Activated CD8-positive, alpha-beta memory T cell treated with anti-CD3 and anti-CD28 coated beads, Interleukin-2, amount 10 ng/mL, durations not matched to agents 7 days and 5 days (primary cell): ENCODE measurements at regions not wholly inside any gene's neighbourhood (a gene's known extent, or its start where the extent isn't known, plus 50 kb on each side); places are given as distances from the start of the nearest gene placed in this dataset.
"Not testable (repeated sequence)": the region's sequence is repeated elsewhere in the genome, so short reads cannot be mapped to it uniquely, and the experiment has no call there.

Source experiments
- ATAC-seq: fragments of 150-1000 bp; cut with Tn5 transposase; one replicate; pipeline ENCODE4 v1.10.0; 2021; ENCODE audit warnings: moderate library complexity
- CTCF ChIA-PET: fragments of 350-600 bp; sonication (Branson Sonifier 250); formaldehyde crosslinking; loops from one replicate; lab custom pipeline; 2021; ENCODE audit warnings: antibody characterized with exemption; lab: Charles Lee
- DNase-seq: peaks from one replicate; pipeline ENCODE4 v3.0.0-alpha.2; 2020
- H3K27ac Mint-ChIP-seq: one replicate; pipeline ENCODE4 v1.8.0; 2021; ENCODE audit warnings: mild to moderate bottlenecking, mixed read lengths
- H3K27me3 Mint-ChIP-seq: one replicate; pipeline ENCODE4 v1.8.0; 2021; ENCODE audit warnings: mixed read lengths
- H3K36me3 Mint-ChIP-seq: one replicate; pipeline ENCODE4 v1.8.0; 2021; ENCODE audit warnings: mild to moderate bottlenecking, mixed read lengths
- H3K4me1 Mint-ChIP-seq: one replicate; pipeline ENCODE4 v1.8.0; 2021; ENCODE audit warnings: mixed read lengths
- H3K4me3 Mint-ChIP-seq: one replicate; pipeline ENCODE4 v1.8.0; 2021; ENCODE audit warnings: mild to moderate bottlenecking, moderate library complexity, mixed read lengths
- H3K9me3 Mint-ChIP-seq: one replicate; pipeline ENCODE4 v1.8.0; 2022; ENCODE audit warnings: low read depth, mixed read lengths

DNA sequence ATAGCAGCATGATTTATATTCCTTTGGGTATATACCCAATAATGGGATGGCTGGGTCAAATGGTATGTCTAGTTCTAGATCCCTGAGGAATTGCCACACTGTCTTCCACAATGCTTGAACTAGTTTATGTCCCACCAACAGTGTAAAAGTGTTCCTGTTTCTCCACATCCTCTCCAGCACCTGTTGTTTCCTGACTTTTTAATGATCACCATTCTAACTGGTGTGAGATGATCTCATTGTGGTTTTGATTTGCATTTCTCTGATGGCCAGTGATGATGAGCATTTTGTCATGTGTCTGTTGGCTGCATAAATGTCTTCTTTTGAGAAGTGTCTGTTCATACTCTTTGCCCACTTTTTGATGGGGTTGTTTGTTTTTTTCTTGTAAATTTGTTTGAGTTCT lies 54.0 kb upstream of the GPR89A start:
- DNase-seq, H3K27ac Mint-ChIP-seq, H3K4me1 Mint-ChIP-seq, H3K36me3 Mint-ChIP-seq, H3K9me3 Mint-ChIP-seq, ATAC-seq, CTCF ChIA-PET, H3K4me3 Mint-ChIP-seq: not testable (repeated sequence)
- H3K27me3 Mint-ChIP-seq: peaks cover 55% of the 10 kb centered on the region

DNA sequence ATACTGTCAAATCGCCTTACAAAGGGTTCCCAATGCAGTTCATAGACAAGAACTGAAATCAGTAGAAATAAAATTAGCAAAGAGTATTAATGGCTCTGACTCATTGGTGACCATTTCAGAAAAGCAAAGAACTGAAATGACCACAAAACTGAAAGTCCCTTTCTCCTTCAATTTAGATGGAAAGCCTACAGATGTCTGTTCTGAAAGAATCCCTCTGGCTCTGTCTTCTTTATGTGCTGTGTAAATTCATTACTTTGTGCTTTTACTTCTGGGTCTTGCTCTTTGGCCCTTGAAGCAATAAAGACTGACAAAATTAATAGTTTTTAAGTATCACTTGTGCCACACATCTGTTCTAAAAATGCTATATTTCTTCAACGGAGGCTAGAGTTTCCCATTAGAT lies 62.7 kb upstream of the GPR89A start:
- no peak overlapping the region for H3K27ac Mint-ChIP-seq
- H3K36me3 Mint-ChIP-seq: no peaks in the 10 kb centered on the region
- H3K9me3 Mint-ChIP-seq: no peaks in the 10 kb centered on the region
- peaks cover 35% of the 10 kb centered on the region for H3K27me3 Mint-ChIP-seq
- no peak for DNase-seq
- no peak overlapping the region for H3K4me3 Mint-ChIP-seq
- H3K4me1 Mint-ChIP-seq: no peaks in the 10 kb centered on the region
- no peak for ATAC-seq
- CTCF ChIA-PET: no interaction called here

DNA sequence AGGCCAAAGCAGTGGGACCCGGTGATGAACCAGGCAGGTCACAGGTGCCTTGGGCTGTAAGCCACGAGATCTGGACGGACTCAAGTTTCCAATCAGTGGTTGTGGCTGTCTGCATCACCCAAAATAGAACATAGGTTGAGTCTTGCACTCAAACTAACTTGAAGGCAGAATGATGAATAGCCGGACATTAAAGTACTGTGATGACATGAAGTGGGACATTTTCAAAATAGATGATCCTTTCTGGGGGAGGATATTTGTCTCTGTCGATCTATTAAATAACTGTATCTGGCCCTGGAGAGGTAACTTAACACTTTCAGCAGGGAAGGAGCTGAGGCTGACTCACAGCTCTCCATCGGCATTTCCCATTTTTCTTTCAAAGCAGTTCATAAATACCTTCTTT lies 66.1 kb upstream of the GPR89A start:
- H3K27ac Mint-ChIP-seq, H3K4me1 Mint-ChIP-seq, ATAC-seq, CTCF ChIA-PET, H3K36me3 Mint-ChIP-seq, H3K9me3 Mint-ChIP-seq, H3K4me3 Mint-ChIP-seq, DNase-seq: not testable (repeated sequence)
- peaks cover 53% of the 10 kb centered on the region for H3K27me3 Mint-ChIP-seq

DNA sequence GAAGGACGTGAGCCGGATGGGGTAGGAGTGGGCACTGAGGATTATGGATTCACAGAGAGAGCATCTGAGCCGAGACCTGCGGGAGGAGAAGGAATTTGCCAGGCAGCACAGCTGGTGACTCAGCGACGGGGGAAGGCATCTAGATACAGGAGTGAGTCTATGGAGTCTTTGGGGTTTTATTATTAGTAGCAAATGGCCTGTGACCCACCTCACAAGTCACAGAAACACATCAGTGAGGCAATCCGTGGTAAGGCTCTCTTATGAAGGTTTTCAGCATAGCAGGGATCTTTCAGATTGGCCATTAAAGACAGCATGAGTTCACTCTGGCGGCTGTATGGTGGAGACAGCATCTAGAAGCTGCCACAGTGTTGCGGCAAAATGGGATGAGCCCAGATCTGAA lies 66.5 kb upstream of the GPR89A start:
- H3K36me3 Mint-ChIP-seq, ATAC-seq, H3K4me3 Mint-ChIP-seq, DNase-seq, H3K27ac Mint-ChIP-seq, H3K9me3 Mint-ChIP-seq, H3K4me1 Mint-ChIP-seq, CTCF ChIA-PET: not testable (repeated sequence)
- H3K27me3 Mint-ChIP-seq: peaks cover 58% of the 10 kb centered on the region

DNA sequence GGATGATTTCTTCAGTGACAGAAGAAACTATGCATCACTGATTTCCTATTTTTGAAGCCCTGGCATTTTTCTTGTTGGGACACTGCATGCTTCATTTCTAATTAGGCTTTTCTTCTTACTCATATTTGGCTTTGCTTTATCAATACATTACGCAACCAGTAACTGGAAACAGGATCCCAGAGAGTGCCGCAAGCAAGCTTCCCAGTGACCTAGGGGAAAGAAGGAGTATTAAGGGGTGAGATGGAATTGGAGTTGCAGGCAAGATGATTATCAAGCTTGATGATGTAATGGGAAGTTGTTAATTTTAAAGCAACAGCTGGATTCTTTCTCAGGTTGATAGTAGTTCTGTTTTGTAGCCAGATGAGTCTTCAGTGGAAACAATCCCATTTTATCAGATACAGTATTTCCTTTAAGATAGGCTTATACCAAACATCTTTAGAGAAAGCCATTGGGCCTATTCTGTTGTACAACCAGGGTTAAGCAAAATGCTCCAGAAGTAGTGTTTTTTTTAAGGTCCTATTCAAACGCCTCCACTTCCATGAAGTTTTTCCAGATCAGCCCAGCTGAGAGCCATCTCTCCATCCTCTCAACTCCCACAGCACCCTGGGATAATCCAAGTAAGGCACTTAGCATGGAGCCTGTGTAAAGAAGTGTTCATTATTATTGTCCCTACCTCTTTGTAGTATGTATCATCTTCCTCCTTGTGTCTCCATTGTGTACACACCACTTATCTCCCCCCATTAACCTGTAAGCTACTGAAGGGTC lies 69.5 kb upstream of the GPR89A start:
- H3K27ac Mint-ChIP-seq, DNase-seq, H3K9me3 Mint-ChIP-seq, H3K36me3 Mint-ChIP-seq, H3K4me1 Mint-ChIP-seq, H3K4me3 Mint-ChIP-seq, ATAC-seq, CTCF ChIA-PET: not testable (repeated sequence)
- peaks cover 48% of the 10 kb centered on the region for H3K27me3 Mint-ChIP-seq

DNA sequence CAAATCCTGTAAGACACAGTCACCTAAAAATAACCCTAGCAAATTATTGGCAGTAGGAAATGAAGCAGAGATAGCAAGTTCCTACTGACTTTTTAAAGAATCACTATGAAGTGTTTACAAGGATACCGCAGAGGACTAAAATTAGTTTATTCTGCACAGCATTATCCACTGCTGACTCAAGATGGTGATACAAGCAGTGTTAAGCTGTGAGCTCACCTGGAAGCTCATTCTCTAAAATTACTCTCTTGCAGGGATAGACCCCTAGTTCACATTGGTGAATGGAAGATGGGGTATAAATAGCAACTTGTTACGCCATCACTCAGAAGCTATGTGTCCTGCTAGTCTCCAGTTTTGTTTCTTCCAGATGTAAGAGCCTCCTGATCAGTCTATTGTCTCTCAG lies 70.8 kb upstream of the GPR89A start:
- H3K36me3 Mint-ChIP-seq, DNase-seq, CTCF ChIA-PET, H3K27ac Mint-ChIP-seq, H3K9me3 Mint-ChIP-seq, H3K4me3 Mint-ChIP-seq, ATAC-seq, H3K4me1 Mint-ChIP-seq: not testable (repeated sequence)
- H3K27me3 Mint-ChIP-seq: peaks cover 40% of the 10 kb centered on the region

DNA sequence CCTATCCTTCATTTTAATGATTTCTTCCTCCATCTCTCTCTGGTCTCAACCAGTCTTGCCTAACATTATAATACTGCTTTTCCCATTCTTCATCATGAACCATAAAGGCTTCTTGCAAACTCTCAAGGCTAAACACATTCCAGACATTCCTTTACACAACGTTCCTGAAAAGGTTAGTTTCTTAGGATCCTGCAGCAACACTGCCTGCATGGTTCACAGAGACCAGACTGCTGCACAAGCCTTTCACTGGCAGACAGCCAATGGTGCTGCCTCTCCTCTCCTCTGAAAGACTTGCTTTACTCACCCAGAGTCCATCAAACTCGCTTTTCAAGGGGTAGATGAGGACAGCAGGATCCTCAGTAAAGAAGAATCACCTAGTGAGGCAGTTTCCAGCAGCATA lies 72.3 kb upstream of the GPR89A start:
- peaks cover 33% of the 10 kb centered on the region for H3K27me3 Mint-ChIP-seq
- H3K4me3 Mint-ChIP-seq, H3K9me3 Mint-ChIP-seq, H3K36me3 Mint-ChIP-seq, H3K4me1 Mint-ChIP-seq, DNase-seq, ATAC-seq, H3K27ac Mint-ChIP-seq, CTCF ChIA-PET: not testable (repeated sequence)

DNA sequence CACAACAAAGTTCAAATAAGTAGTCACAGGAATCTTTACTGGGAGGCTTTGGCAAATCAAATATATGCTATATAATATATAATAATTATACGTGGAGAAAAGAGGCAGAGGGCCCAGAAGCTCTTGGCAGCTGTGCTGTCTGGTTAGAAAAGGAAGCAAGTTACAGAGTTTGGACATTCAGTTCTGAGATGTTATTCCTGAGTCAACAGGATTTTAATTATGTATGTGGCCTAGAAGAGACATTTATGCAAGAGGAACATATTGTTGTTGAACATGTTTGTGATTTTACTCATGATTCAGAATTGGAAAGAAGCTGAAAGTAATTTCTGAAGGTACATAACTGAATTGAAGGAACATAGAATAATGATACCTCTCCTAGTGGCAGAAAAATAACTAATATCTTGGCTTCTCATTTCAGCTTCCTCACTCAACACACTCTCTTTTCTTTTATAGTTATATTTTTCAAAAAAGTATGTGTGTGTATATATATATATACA lies 79.7 kb upstream of the GPR89A start:
- H3K4me1 Mint-ChIP-seq, CTCF ChIA-PET, H3K36me3 Mint-ChIP-seq, H3K4me3 Mint-ChIP-seq, H3K27ac Mint-ChIP-seq, H3K9me3 Mint-ChIP-seq, ATAC-seq, DNase-seq: not testable (repeated sequence)
- peaks cover 24% of the 10 kb centered on the region for H3K27me3 Mint-ChIP-seq

DNA sequence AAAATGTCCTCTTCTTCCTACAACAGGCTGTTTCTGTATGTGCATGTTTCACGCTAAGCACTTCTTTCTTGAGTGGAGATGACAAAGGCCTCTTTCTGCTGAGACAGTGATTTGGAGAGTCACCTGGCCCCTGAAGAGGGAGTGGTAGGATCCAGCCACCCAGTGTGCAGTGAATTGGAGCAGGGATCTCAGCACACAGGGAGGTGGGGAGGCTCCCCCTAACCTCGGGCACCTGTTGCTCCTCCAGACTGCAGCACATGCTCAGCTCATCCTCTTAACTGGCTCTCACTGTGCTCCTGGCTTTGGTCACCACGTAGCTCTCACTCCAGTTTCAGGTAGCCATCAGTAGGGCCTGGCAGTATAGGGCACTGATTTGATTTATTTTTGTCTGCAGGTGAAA lies 87.6 kb upstream of the GPR89A start:
- H3K27ac Mint-ChIP-seq, H3K9me3 Mint-ChIP-seq, CTCF ChIA-PET, ATAC-seq, H3K4me1 Mint-ChIP-seq, H3K36me3 Mint-ChIP-seq, H3K4me3 Mint-ChIP-seq, DNase-seq: not testable (repeated sequence)
- peaks cover 37% of the 10 kb centered on the region for H3K27me3 Mint-ChIP-seq

DNA sequence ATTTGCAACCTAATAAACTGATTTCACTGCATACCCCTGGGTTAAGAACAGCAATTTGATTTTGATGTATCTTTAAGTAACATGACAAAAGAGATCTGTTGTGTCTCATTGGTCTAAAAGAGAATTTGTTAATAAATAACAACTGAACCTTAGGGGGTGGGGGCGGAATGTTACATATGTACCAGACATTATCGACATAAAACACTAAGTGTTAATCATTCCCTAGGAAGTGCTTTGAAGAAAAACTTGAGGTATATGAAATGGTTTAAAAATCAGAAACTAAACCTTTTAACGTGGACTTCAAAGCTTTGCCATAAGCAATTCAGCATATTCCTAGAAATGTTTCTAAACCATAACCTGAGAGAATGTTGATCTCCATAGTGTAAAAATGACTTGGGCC lies 88.5 kb upstream of the GPR89A start:
- H3K4me1 Mint-ChIP-seq, CTCF ChIA-PET, H3K4me3 Mint-ChIP-seq, H3K27ac Mint-ChIP-seq, ATAC-seq, H3K36me3 Mint-ChIP-seq, DNase-seq, H3K9me3 Mint-ChIP-seq: not testable (repeated sequence)
- peaks cover 34% of the 10 kb centered on the region for H3K27me3 Mint-ChIP-seq

DNA sequence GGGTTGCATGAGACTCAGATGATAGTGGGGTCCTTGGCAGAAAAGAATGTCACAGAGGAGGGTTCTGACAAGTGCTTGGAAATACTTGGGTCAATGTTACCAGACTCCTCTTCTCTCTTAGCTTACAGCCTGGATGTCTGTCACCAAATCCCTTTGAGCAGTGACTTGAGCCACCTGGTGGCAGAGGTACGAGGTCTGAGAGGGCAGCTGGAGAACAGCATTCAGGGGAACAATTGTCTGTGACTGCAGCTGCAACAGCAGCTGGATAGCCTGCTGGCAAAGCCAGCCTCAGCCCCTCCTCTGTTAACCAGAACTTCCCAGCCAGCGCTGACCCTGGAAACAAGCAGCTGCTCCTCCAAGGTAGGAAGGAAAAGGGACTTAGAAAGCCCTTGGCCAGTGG lies 87.6 kb upstream of the NBPF20 start:
- H3K4me3 Mint-ChIP-seq, ATAC-seq, H3K27ac Mint-ChIP-seq, CTCF ChIA-PET, H3K9me3 Mint-ChIP-seq, DNase-seq, H3K4me1 Mint-ChIP-seq, H3K36me3 Mint-ChIP-seq: not testable (repeated sequence)
- peaks cover 16% of the 10 kb centered on the region for H3K27me3 Mint-ChIP-seq

DNA sequence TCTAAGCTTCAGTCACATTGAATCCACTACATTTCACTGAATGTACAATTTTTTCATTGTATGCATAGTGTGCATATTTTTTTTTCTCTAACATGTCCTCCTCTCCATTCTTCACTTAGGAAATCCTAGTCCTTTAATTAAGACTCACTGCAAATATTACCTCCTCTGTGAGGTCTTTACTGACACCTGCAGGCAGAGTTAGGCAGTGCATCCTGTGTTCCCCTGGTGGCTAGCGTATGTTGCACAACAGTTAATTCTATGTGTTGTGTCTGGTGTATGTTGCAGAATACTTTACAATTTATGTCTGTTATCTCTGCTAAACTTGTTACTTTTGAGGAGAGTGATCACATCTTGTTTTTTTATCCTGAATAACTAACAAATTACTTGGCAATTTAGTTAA lies 82.7 kb upstream of the NBPF20 start:
- H3K27ac Mint-ChIP-seq, H3K4me1 Mint-ChIP-seq, H3K27me3 Mint-ChIP-seq, DNase-seq, H3K36me3 Mint-ChIP-seq, CTCF ChIA-PET, H3K9me3 Mint-ChIP-seq, H3K4me3 Mint-ChIP-seq: not testable (repeated sequence)
- ATAC-seq: peak; percentile 73

DNA sequence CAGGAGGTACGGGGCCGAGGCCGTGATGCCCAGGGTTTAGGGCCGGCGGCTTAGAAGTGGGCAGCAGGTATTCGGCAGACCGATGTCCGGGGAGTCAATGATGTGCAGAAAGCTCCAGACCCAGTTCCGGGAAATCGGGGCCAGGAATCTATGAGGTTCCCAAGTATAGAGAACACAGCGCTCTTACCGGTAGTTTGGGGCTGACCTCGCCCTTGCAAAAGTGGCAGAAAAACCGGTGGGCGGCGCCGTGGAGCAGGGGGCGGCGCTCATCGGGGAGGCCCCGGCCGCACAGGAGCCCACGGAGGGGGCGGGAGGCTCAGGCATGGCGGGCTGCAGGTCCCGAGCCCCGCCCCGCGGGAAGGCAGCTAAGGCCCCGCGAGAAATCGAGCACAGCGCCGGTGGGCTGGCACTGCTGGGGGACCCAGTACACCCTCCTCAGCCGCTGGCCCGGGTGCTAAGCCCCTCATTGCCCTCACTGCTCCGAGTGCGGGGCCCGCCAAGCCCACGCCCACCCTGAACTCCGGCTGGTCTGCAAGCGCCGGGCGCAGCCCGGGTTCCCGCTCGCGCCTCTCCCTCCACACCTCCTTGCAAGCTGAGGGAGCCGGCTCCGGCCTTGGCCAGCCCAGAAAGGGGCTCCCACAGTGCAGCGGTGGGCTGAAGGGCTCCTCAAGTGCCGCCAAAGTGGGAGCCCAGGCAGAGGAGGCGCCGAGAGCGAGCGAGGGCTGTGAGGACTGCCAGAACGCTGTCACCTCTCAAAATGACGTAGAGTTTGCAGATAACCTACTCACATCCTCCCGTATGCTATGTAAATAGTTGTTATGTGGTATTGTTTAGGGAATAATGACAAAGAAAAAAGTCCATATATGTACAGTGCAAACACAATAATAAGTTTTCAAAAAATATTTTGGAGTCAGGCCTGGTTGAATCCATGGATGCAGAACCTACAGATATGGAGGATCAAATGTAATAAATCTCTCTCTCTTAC lies 80.6 kb upstream of the NBPF20 start:
- peak; percentile 70 for ATAC-seq
- H3K36me3 Mint-ChIP-seq, H3K4me3 Mint-ChIP-seq, H3K4me1 Mint-ChIP-seq, H3K27ac Mint-ChIP-seq, H3K9me3 Mint-ChIP-seq, CTCF ChIA-PET, DNase-seq, H3K27me3 Mint-ChIP-seq: not testable (repeated sequence)
